ENCODE measurements at regions not wholly inside any gene's neighbourhood (a gene's known extent, or its start where the extent isn't known, plus 50 kb on each side); places are given as distances from the start of the nearest gene placed in this dataset.

GRCh38 chr3:189486556-189486955 lies 144.6 kb upstream of the TP63 start:
- H3K27ac Mint-ChIP-seq, result no peak overlapping the region
- ATAC-seq (no peak), DNase-seq (ENCODE audit: low spot score in 2 of 2) (no peak)
- peaks cover 0 to 8% of the 10 kb centered on the region in 2 donors for H3K36me3 Mint-ChIP-seq
- H3K9me3 Mint-ChIP-seq, result no peaks in the 10 kb centered on the region

GRCh38 chr3:189488241-189488767 lies 142.9 kb upstream of the TP63 start:
- DNase-seq (ENCODE audit: low spot score in 2 of 2), result no peak
- H3K27ac Mint-ChIP-seq, result no peak overlapping the region
- no peak for ATAC-seq
- peaks cover 0 to 3% of the 10 kb centered on the region in 2 donors for H3K9me3 Mint-ChIP-seq
- no peaks in the 10 kb centered on the region for H3K36me3 Mint-ChIP-seq

- Mint-ChIP-seq H3K9me3 (peaks cover 0 to 3% of the 10 kb centered on the region in 2 donors), H3K36me3 (no peaks in the 10 kb centered on the region), H3K27ac (no peak overlapping the region)
- ATAC-seq (no peak), DNase-seq (ENCODE audit: low spot score in 2 of 2) (no peak)
These were observed 140.9 kb upstream of the TP63 start for GRCh38 chr3:189490337-189490736.

GRCh38 chr3:189490749-189491148 lies 140.4 kb upstream of the TP63 start:
- no peak for ATAC-seq
- no peak overlapping the region for H3K27ac Mint-ChIP-seq
- peaks cover 0 to 3% of the 10 kb centered on the region in 2 donors for H3K9me3 Mint-ChIP-seq
- no peak for DNase-seq (ENCODE audit: low spot score in 2 of 2)
- no peaks in the 10 kb centered on the region for H3K36me3 Mint-ChIP-seq

GRCh38 chr3:189491831-189492230 lies 139.4 kb upstream of the TP63 start:
- no peak for ATAC-seq
- no peaks in the 10 kb centered on the region for H3K36me3 Mint-ChIP-seq
- H3K9me3 Mint-ChIP-seq, result peaks cover 0 to 3% of the 10 kb centered on the region in 2 donors
- no peak overlapping the region for H3K27ac Mint-ChIP-seq
- DNase-seq (ENCODE audit: low spot score in 2 of 2), result no peak

- no peak overlapping the region for H3K27ac Mint-ChIP-seq
- no peaks in the 10 kb centered on the region for H3K36me3 Mint-ChIP-seq
- DNase-seq (ENCODE audit: low spot score in 2 of 2), result no peak
- H3K9me3 Mint-ChIP-seq, result peaks cover 0 to 3% of the 10 kb centered on the region in 2 donors
- no peak for ATAC-seq
These were observed 137.9 kb upstream of the TP63 start for GRCh38 chr3:189493271-189493670.

GRCh38 chr3:189494632-189495031 lies 136.6 kb upstream of the TP63 start:
- Mint-ChIP-seq H3K36me3 (no peaks in the 10 kb centered on the region), H3K27ac (no peak overlapping the region), H3K9me3 (peaks cover 0 to 3% of the 10 kb centered on the region in 2 donors)
- DNase-seq (ENCODE audit: low spot score in 2 of 2), result no peak
- no peak for ATAC-seq

GRCh38 chr3:189496375-189497138 lies 134.6 kb upstream of the TP63 start:
- DNase-seq (ENCODE audit: low spot score in 2 of 2) (no peak), ATAC-seq (no peak)
- Mint-ChIP-seq H3K9me3 (peaks cover 6 to 9% of the 10 kb centered on the region in 2 donors), H3K27ac (no peak overlapping the region), H3K36me3 (peaks cover 5 to 6% of the 10 kb centered on the region in 2 donors)

- Mint-ChIP-seq H3K9me3 (peaks cover 6% of the 10 kb centered on the region in 2 donors), H3K36me3 (peaks cover 5 to 6% of the 10 kb centered on the region in 2 donors), H3K27ac (no peak overlapping the region)
- ATAC-seq (no peak), DNase-seq (ENCODE audit: low spot score in 2 of 2) (no peak)
These were observed 132.0 kb upstream of the TP63 start for GRCh38 chr3:189498995-189499704.

- peaks cover 5 to 6% of the 10 kb centered on the region in 2 donors for H3K36me3 Mint-ChIP-seq
- H3K27ac Mint-ChIP-seq, result no peak overlapping the region
- ATAC-seq, result no peak
- DNase-seq (ENCODE audit: low spot score in 2 of 2), result no peak
- peaks cover 6% of the 10 kb centered on the region in 2 donors for H3K9me3 Mint-ChIP-seq
These were observed 130.9 kb upstream of the TP63 start for GRCh38 chr3:189500299-189500698.

GRCh38 chr3:189500798-189501495 lies 130.2 kb upstream of the TP63 start:
- peaks cover 5 to 6% of the 10 kb centered on the region in 2 donors for H3K36me3 Mint-ChIP-seq
- ATAC-seq (no peak), DNase-seq (ENCODE audit: low spot score in 2 of 2) (no peak)
- H3K27ac Mint-ChIP-seq, result no peak overlapping the region
- H3K9me3 Mint-ChIP-seq, result peaks cover 6% of the 10 kb centered on the region in 2 donors

- ATAC-seq (no peak), DNase-seq (ENCODE audit: low spot score in 2 of 2) (no peak)
- Mint-ChIP-seq H3K9me3 (peaks cover 6% of the 10 kb centered on the region in 2 donors), H3K36me3 (peaks cover 5 to 6% of the 10 kb centered on the region in 2 donors), H3K27ac (no peak overlapping the region)
These were observed 128.9 kb upstream of the TP63 start for GRCh38 chr3:189502256-189502655.

GRCh38 chr3:189502676-189503257 lies 128.4 kb upstream of the TP63 start:
- Mint-ChIP-seq H3K36me3 (peaks cover 5 to 6% of the 10 kb centered on the region in 2 donors), H3K9me3 (peaks cover 6% of the 10 kb centered on the region in 2 donors), H3K27ac (no peak overlapping the region)
- DNase-seq (ENCODE audit: low spot score in 2 of 2) (no peak), ATAC-seq (peak in 1 of 2 donors; percentile 49)

- ATAC-seq (no peak), DNase-seq (ENCODE audit: low spot score in 2 of 2) (no peak)
- H3K36me3 Mint-ChIP-seq, result no peaks in the 10 kb centered on the region
- H3K9me3 Mint-ChIP-seq, result no peaks in the 10 kb centered on the region
- no peak overlapping the region for H3K27ac Mint-ChIP-seq
These were observed 123.3 kb upstream of the TP63 start for GRCh38 chr3:189507856-189508255.

- H3K9me3 Mint-ChIP-seq, result no peaks in the 10 kb centered on the region
These were observed 122.2 kb upstream of the TP63 start for GRCh38 chr3:189508784-189509501.

GRCh38 chr3:189512039-189512438 lies 119.2 kb upstream of the TP63 start:
- DNase-seq (ENCODE audit: low spot score in 2 of 2), result no peak
- no peak for ATAC-seq
- no peak overlapping the region for H3K27ac Mint-ChIP-seq
- H3K9me3 Mint-ChIP-seq, result peaks cover 4 to 5% of the 10 kb centered on the region in 2 donors
- peaks cover 0 to 6% of the 10 kb centered on the region in 2 donors for H3K36me3 Mint-ChIP-seq

More at GRCh38 chr3:189508784-189509501, 122.2 kb upstream of the TP63 start:
- H3K27ac Mint-ChIP-seq, result no peak overlapping the region
- no peak for ATAC-seq
- no peaks in the 10 kb centered on the region for H3K36me3 Mint-ChIP-seq
- no peak for DNase-seq (ENCODE audit: low spot score in 2 of 2)

Data from activated naive CD4-positive, alpha-beta T cell treated with anti-CD3 and anti-CD28 coated beads, Interleukin-2, amount 50 U/mL, for 72 hours (primary cell).